IMR-90 (cell line): ENCODE measurements at regions not wholly inside any gene's neighbourhood (a gene's known extent, or its start where the extent isn't known, plus 50 kb on each side); places are given as distances from the start of the nearest gene placed in this dataset.

Source experiments
- ATAC-seq: fragments of 200-7000 bp; cut with Tn5 transposase; 2 replicates; pipeline ENCODE4 v1.9.1; 2020; ENCODE audit warnings: low read depth, mild to moderate bottlenecking, moderate library complexity
- BruUV-seq: library from RNA; stranded (reverse); fragments of 400-500 nt; replicated peaks from 2 replicates; lab custom pipeline; 2021; lab: Mats Ljungman, UMichigan
- CTCF ChIA-PET: fragments of 300-600 bp; formaldehyde crosslinking; extraction: SDS; loops from one replicate; lab custom pipeline; 2021; ENCODE audit warnings: antibody characterized with exemption; lab: Yijun Ruan, JAX
- POLR2A ChIA-PET: fragments of 300-600 bp; sonication (Branson Sonifier 250); formaldehyde crosslinking; loops from one replicate; lab custom pipeline; 2022; ENCODE audit warnings: antibody characterized with exemption; ENCODE audit not compliant: unreplicated experiment; lab: Charles Lee
- DNase-seq: peaks from one replicate; pipeline ENCODE4 v3.0.0; 2013
- H2AFZ ChIP-seq: replicated peaks from 2 replicates; pipeline ENCODE3; 2013; ENCODE audit warnings: low read length, mild to moderate bottlenecking; ENCODE audit not compliant: poor library complexity
- H2AK5ac ChIP-seq: 2 replicates; pipeline ENCODE4 v1.6.1; 2013; ENCODE audit warnings: low read depth, low read length, inconsistent platforms
- H2AK9ac ChIP-seq: replicated peaks from 2 replicates; pipeline ENCODE3; 2013; ENCODE audit warnings: mild to moderate bottlenecking, low read depth, low read length, moderate library complexity; ENCODE audit not compliant: poor library complexity
- H2BK120ac ChIP-seq: 2 replicates; pipeline ENCODE4 v1.6.1; 2013; ENCODE audit warnings: low read depth, low read length, inconsistent platforms
- H2BK15ac ChIP-seq: 3 replicates; pipeline ENCODE4 v1.6.1; 2013; ENCODE audit warnings: low read depth, low read length, inconsistent platforms
- H2BK20ac ChIP-seq: 2 replicates; pipeline ENCODE4 v1.6.1; 2013; ENCODE audit warnings: low read depth, mild to moderate bottlenecking, inconsistent platforms, low read length, moderate library complexity
- H2BK5ac ChIP-seq: 2 replicates; pipeline ENCODE4 v1.6.1; 2013; ENCODE audit warnings: mild to moderate bottlenecking, low read depth, low read length, inconsistent platforms; ENCODE audit not compliant: poor library complexity, severe bottlenecking
- H3K14ac ChIP-seq: replicated peaks from 2 replicates; pipeline ENCODE4 v1.6.1; 2013; ENCODE audit warnings: low read depth, low read length, inconsistent platforms
- H3K18ac ChIP-seq: 2 replicates; pipeline ENCODE4 v1.6.1; 2013; ENCODE audit warnings: low read depth, low read length, control low read depth
- H3K23ac ChIP-seq: 2 replicates; pipeline ENCODE4 v1.6.1; 2013; ENCODE audit warnings: low read depth, low read length, inconsistent platforms
- H3K27ac ChIP-seq: 2 replicates; pipeline ENCODE4 v1.5.1; 2013; ENCODE audit warnings: mild to moderate bottlenecking, control low read depth, low read length; ENCODE audit not compliant: insufficient read depth
- H3K27me3 ChIP-seq: 2 replicates; pipeline ENCODE4 v1.6.1; 2013; ENCODE audit warnings: low read length; ENCODE audit not compliant: control insufficient read depth, insufficient read depth
- H3K36me3 ChIP-seq: 2 replicates; pipeline ENCODE4 v1.6.1; 2013; ENCODE audit warnings: low read length, mixed read lengths; ENCODE audit not compliant: control insufficient read depth, insufficient read depth
- H3K4ac ChIP-seq: 2 replicates; pipeline ENCODE4 v1.6.1; 2013; ENCODE audit warnings: low read depth, low read length, inconsistent platforms
- H3K4me1 ChIP-seq: 2 replicates; pipeline ENCODE4 v1.6.1; 2013; ENCODE audit warnings: low read length, mixed read lengths; ENCODE audit not compliant: control insufficient read depth, insufficient read depth
- H3K4me2 ChIP-seq: 2 replicates; pipeline ENCODE4 v1.6.1; 2013; ENCODE audit warnings: low read depth, mild to moderate bottlenecking, control low read depth, low read length, moderate library complexity
- H3K4me3 ChIP-seq: 2 replicates; pipeline ENCODE4 v1.5.1; 2013; ENCODE audit warnings: low read depth, mild to moderate bottlenecking, control low read depth, low read length, moderate library complexity; ENCODE audit not compliant: insufficient read depth
- H3K56ac ChIP-seq: 2 replicates; pipeline ENCODE4 v1.6.1; 2013; ENCODE audit warnings: low read length, inconsistent platforms; ENCODE audit not compliant: insufficient read depth; ENCODE audit errors: extremely low read depth
- H3K79me1 ChIP-seq, 2 experiments: 2 replicates each; pipeline ENCODE4 v1.6.1; 2013; ENCODE audit warnings: low read length in 2 of 2, inconsistent platforms in 1 of 2, low read depth in 1 of 2
- H3K9ac ChIP-seq: 2 replicates; pipeline ENCODE4 v1.6.1; 2013; ENCODE audit warnings: low read depth, low read length, control low read depth
- H3K9me1 ChIP-seq: 2 replicates; pipeline ENCODE4 v1.6.1; 2013; ENCODE audit warnings: low read length, inconsistent platforms; ENCODE audit not compliant: insufficient read depth
- H3K9me3 ChIP-seq: 2 replicates; pipeline ENCODE4 v1.6.1; 2013; ENCODE audit warnings: low read length; ENCODE audit not compliant: control insufficient read depth, insufficient read depth
- H4K20me1 ChIP-seq: 2 replicates; pipeline ENCODE4 v1.6.1; 2013; ENCODE audit warnings: low read length, inconsistent platforms; ENCODE audit not compliant: insufficient read depth
- H4K5ac ChIP-seq: 2 replicates; pipeline ENCODE4 v1.6.1; 2013; ENCODE audit warnings: mild to moderate bottlenecking, low read depth, low read length, control low read depth
- H4K8ac ChIP-seq, 2 experiments: 2 replicates each; pipeline ENCODE4 v1.6.1; 2013; ENCODE audit warnings: low read depth in 2 of 2, low read length in 2 of 2, control low read depth in 1 of 2, inconsistent platforms in 1 of 2
- H4K91ac ChIP-seq: 2 replicates; pipeline ENCODE4 v1.6.1; 2013; ENCODE audit warnings: low read depth, low read length, inconsistent platforms; ENCODE audit not compliant: insufficient read depth
- BHLHE40 ChIP-seq: fragments of 150-350 bp; IDR thresholded peaks from 2 replicates; pipeline ENCODE4 v1.6.1; 2016; ENCODE audit warnings: mild to moderate bottlenecking, low read depth, low read length
- CEBPB ChIP-seq: IDR thresholded peaks from 2 replicates; pipeline ENCODE4 v1.6.1; 2012; ENCODE audit warnings: low read depth, low read length, improper control_type of control experiment
- CHD1 ChIP-seq: IDR thresholded peaks from 2 replicates; pipeline ENCODE4 v1.6.1; 2012; ENCODE audit warnings: low read depth, low read length, improper control_type of control experiment
- CTCF ChIP-seq: conservative IDR thresholded peaks from 2 replicates; pipeline ENCODE4 v1.5.1; 2012; ENCODE audit warnings: mild to moderate bottlenecking, low read depth, low read length, improper control_type of control experiment
- FOS ChIP-seq: fragments of 150-350 bp; IDR thresholded peaks from 2 replicates; pipeline ENCODE4 v1.6.1; 2016; ENCODE audit warnings: low read depth, low read length
- MAFK ChIP-seq: IDR thresholded peaks from 2 replicates; pipeline ENCODE4 v1.6.1; 2012; ENCODE audit warnings: low read depth, low read length, improper control_type of control experiment
- MAZ ChIP-seq: IDR thresholded peaks from 2 replicates; pipeline ENCODE4 v1.6.1; 2012; ENCODE audit warnings: low read depth, mild to moderate bottlenecking, low read length, improper control_type of control experiment, moderate library complexity, borderline replicate concordance
- MXI1 ChIP-seq: IDR thresholded peaks from 2 replicates; pipeline ENCODE4 v1.6.1; 2012; ENCODE audit warnings: low read depth, mild to moderate bottlenecking, low read length, moderate library complexity, borderline replicate concordance
- NFE2L2 ChIP-seq: fragments of 150-350 bp; IDR thresholded peaks from 2 replicates; pipeline ENCODE4 v1.6.1; 2016; ENCODE audit warnings: low read depth, mild to moderate bottlenecking, low read length
- POLR2A ChIP-seq: IDR thresholded peaks from 2 replicates; pipeline ENCODE4 v1.6.1; 2012; ENCODE audit warnings: mild to moderate bottlenecking, low read depth, low read length
- RAD21 ChIP-seq: IDR thresholded peaks from 2 replicates; pipeline ENCODE4 v1.6.1; 2012; ENCODE audit warnings: low read length, improper control_type of control experiment
- RCOR1 ChIP-seq: IDR thresholded peaks from 2 replicates; pipeline ENCODE4 v1.6.1; 2012; ENCODE audit warnings: mild to moderate bottlenecking, low read length, improper control_type of control experiment; ENCODE audit not compliant: insufficient replicate concordance
- RFX5 ChIP-seq: IDR thresholded peaks from 2 replicates; pipeline ENCODE4 v1.8.0; 2012; ENCODE audit warnings: low read depth, mild to moderate bottlenecking, low read length, moderate library complexity
- SMC3 ChIP-seq: fragments of 150-350 bp; IDR thresholded peaks from 2 replicates; pipeline ENCODE4 v1.6.1; 2016; ENCODE audit warnings: low read depth, mild to moderate bottlenecking, antibody characterized with exemption, low read length, moderate library complexity
- USF2 ChIP-seq: fragments of 150-350 bp; IDR thresholded peaks from 2 replicates; pipeline ENCODE4 v1.6.1; 2017; ENCODE audit warnings: mild to moderate bottlenecking, antibody characterized with exemption, low read length, low read depth
- WGBS, 2 experiments: methylation state at CpG; one replicate each; pipeline versions ENCODE4 v1.1.5 to v1.1.7; 2013; ENCODE audit warnings: missing lambda C conversion rate in 2 of 2; ENCODE audit not compliant: insufficient read length in 1 of 2; ENCODE audit errors: extremely low coverage in 2 of 2; 5-methylcytosine and 5-hydroxymethylcytosine counted together
- dilution Hi-C: fragments of 300-500 bp; cut with HindIII; formaldehyde crosslinking; loops from one replicate; pipeline ENCODE4 v1.14.3; 2018; ENCODE audit warnings: low sequenced_read_pairs; ENCODE audit not compliant: unreplicated experiment
- in situ Hi-C: fragments of 300-500 bp; cut with MboI; formaldehyde crosslinking; loops from 3 replicates; pipeline ENCODE4 v1.14.3; 2019; ENCODE audit warnings: low sequenced_read_pairs, inconsistent platforms, mixed read lengths
- intact Hi-C: fragments of 100-400 bp; cut with micrococcal nuclease; formaldehyde crosslinking; loops from 2 replicates; pipeline ENCODE4 v1.10.0; 2022

- ATAC-seq (no peak), DNase-seq (no peak)
- Histone ChIP-seq H3K4me2 (no peak overlapping the region), H3K79me1 (no peaks in the 10 kb centered on the region), H4K8ac (no peak overlapping the region), H3K14ac (no peak overlapping the region), H3K4ac (no peak overlapping the region), H3K56ac (no peak overlapping the region), H4K91ac (no peak overlapping the region), H2AK9ac (no peak overlapping the region), H2AFZ (no peak overlapping the region), H3K9ac (no peak overlapping the region), H3K27me3 (no peaks in the 10 kb centered on the region), H3K9me1 (no peaks in the 10 kb centered on the region), H4K20me1 (no peaks in the 10 kb centered on the region), H3K4me3 (no peak overlapping the region), H2BK120ac (no peak overlapping the region), H3K36me3 (no peaks in the 10 kb centered on the region), H4K5ac (no peak overlapping the region), H3K4me1 (no peaks in the 10 kb centered on the region), H2BK15ac (no peak overlapping the region), H2BK20ac (no peak overlapping the region), H2AK5ac (no peak overlapping the region), H3K27ac (no peak overlapping the region), H3K9me3 (peaks cover 40% of the 10 kb centered on the region), H3K18ac (no peak overlapping the region), H3K23ac (no peak overlapping the region), H2BK5ac (no peak overlapping the region)
- POLR2A ChIA-PET: no interaction called here
- no peak for TF ChIP-seq SMC3
- no peak for TF ChIP-seq MAZ
- TF ChIP-seq MAFK: no peak
- no peak for TF ChIP-seq USF2
- TF ChIP-seq CTCF: no peak
- TF ChIP-seq RCOR1: no peak
- TF ChIP-seq RFX5: no peak
- no peak for TF ChIP-seq MXI1
- TF ChIP-seq POLR2A: no peak
- no peak for TF ChIP-seq RAD21
- TF ChIP-seq NFE2L2: no peak
- TF ChIP-seq FOS: no peak
- TF ChIP-seq CHD1: no peak
- no peak for TF ChIP-seq CEBPB
- no peak for TF ChIP-seq BHLHE40
- in situ Hi-C loops: no loop called here
- intact Hi-C loops: no loop called here
- dilution Hi-C loops: no loop called here
- no TSS peak for BruUV-seq
- CTCF ChIA-PET: no interaction called here
- 53% methylated on average over 3 of the region's 31 CpGs; no CpG with 5 or more reads in 1 of the 2 experiments for WGBS, 2 experiments
Observed at GRCh38 chr18:77657651-77658298, 408.1 kb downstream of the GALR1 start.
